A673 (cell line): ENCODE measurements at regions not wholly inside any gene's neighbourhood (a gene's known extent, or its start where the extent isn't known, plus 50 kb on each side); places are given as distances from the start of the nearest gene placed in this dataset.
"Not testable (repeated sequence)": the region's sequence is repeated elsewhere in the genome, so short reads cannot be mapped to it uniquely, and the experiment has no call there.

ENCODE experiments used
- CTCF ChIP-seq: fragments of 300-800, 200-600 bp; sonication (generic); conservative IDR thresholded peaks from 2 replicates; pipeline ENCODE4 v1.5.1; 2017; ENCODE audit warnings: low read depth, mild to moderate bottlenecking, antibody characterized with exemption, low read length, moderate library complexity, mixed read lengths
- EZH2 ChIP-seq: fragments of 200-600 bp; sonication (generic); IDR thresholded peaks from 2 replicates; pipeline ENCODE4 v1.6.1; 2017; ENCODE audit warnings: borderline replicate concordance, low read depth, mild to moderate bottlenecking, mixed read lengths, antibody characterized with exemption, low read length; ENCODE audit not compliant: poor library complexity, severe bottlenecking

- TF ChIP-seq EZH2, CTCF: not testable (repeated sequence)
Observed at GRCh38 chr2:87468429-87468981, 279.4 kb upstream of the PLGLB2 start.
